ENCODE measurements at regions not wholly inside any gene's neighbourhood (a gene's known extent, or its start where the extent isn't known, plus 50 kb on each side); places are given as distances from the start of the nearest gene placed in this dataset.

DNA sequence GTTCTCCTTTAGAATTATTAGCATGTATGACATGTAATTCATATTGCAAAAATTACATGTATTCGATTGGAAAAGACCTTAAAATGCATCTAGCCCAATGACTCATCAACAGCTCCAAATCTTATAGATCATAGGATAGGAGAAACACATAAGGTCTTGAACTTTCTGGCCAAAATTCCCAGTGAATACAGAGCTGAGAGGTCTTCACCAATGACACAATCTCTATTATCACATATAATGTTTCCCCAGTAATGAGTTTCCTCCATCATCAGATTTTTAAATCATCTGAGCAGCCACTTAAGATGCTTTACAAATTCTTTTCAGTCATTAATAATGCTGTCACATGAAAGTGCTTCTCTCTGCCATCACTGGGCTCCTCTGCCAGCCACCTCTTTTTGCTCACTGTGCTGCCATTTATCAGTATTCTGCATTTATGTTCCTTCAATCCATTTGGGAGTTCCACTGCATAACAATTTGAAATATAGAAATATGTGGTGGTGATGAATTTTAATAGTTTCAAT is 804.9 kb downstream of the SUCLG1 start:
- no peaks in the 10 kb centered on the region for H3K4me1 ChIP-seq (ENCODE audit: insufficient read depth, low read length)
- H3K79me2 ChIP-seq (ENCODE audit: low read length), result no peaks in the 10 kb centered on the region
- H3F3A ChIP-seq (ENCODE audit: low read length, unreplicated experiment), result no peaks in the 10 kb centered on the region
- ChIA-PET POLR2A (ENCODE audit: unreplicated experiment) (no interaction called here), CTCF (no interaction called here)
- H2AFZ ChIP-seq (ENCODE audit: low read length), result no peak overlapping the region
- no peak overlapping the region for H3K4me2 ChIP-seq (ENCODE audit: low read length)
- intact Hi-C loops (cut with micrococcal nuclease), result no loop called here
- H4K20me1 ChIP-seq (ENCODE audit: low read length), result no peaks in the 10 kb centered on the region
- H3K27ac ChIP-seq (ENCODE audit: low read length), result no peak overlapping the region
- TF ChIP-seq EZH2 (IDR thresholded peaks at IDR 0.05; ENCODE audit: low read length, unreplicated experiment) (no peak), EZH2phosphoT487 (IDR thresholded peaks at IDR 0.05; ENCODE audit: borderline replicate concordance, low read length) (no peak)
- TF ChIP-seq, protein P1, sequence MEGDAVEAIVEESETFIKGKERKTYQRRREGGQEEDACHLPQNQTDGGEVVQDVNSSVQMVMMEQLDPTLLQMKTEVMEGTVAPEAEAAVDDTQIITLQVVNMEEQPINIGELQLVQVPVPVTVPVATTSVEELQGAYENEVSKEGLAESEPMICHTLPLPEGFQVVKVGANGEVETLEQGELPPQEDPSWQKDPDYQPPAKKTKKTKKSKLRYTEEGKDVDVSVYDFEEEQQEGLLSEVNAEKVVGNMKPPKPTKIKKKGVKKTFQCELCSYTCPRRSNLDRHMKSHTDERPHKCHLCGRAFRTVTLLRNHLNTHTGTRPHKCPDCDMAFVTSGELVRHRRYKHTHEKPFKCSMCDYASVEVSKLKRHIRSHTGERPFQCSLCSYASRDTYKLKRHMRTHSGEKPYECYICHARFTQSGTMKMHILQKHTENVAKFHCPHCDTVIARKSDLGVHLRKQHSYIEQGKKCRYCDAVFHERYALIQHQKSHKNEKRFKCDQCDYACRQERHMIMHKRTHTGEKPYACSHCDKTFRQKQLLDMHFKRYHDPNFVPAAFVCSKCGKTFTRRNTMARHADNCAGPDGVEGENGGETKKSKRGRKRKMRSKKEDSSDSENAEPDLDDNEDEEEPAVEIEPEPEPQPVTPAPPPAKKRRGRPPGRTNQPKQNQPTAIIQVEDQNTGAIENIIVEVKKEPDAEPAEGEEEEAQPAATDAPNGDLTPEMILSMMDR (conservative IDR thresholded peaks at IDR 0.05; ENCODE audit: low read depth, low read length), result no peak
- H3K9me2 ChIP-seq (replicated peaks; ENCODE audit: low read length), result no peaks in the 10 kb centered on the region
- no TSS peak for BruUV-seq (replicated peaks)
- DNase-seq (no peak), ATAC-seq (no peak)
- no peak overlapping the region for H3K4me3 ChIP-seq (ENCODE audit: low read length)
- no peak overlapping the region for H3K9ac ChIP-seq (ENCODE audit: low read length)
- H3K27me3 ChIP-seq (ENCODE audit: low read length), result no peaks in the 10 kb centered on the region
- H3K9me3 ChIP-seq (ENCODE audit: low read length), result no peaks in the 10 kb centered on the region; the same call in 1 of the 2 replicates
- no peaks in the 10 kb centered on the region for H3K36me3 ChIP-seq (ENCODE audit: low read depth, low read length)

GRCh38 chr2:83650898-83651297 is 808.2 kb downstream of the SUCLG1 start:
- TF ChIP-seq EZH2 (IDR thresholded peaks at IDR 0.05; ENCODE audit: low read length, unreplicated experiment), result no peak
- POLR2A ChIA-PET (ENCODE audit: unreplicated experiment), result no interaction called here

GRCh38 chr2:83650161-83650560 is 808.9 kb downstream of the SUCLG1 start:
- Histone ChIP-seq H3K36me3 (ENCODE audit: low read depth, low read length) (no peaks in the 10 kb centered on the region), H3K27ac (ENCODE audit: low read length) (no peak overlapping the region), H3K79me2 (ENCODE audit: low read length) (no peaks in the 10 kb centered on the region), H4K20me1 (ENCODE audit: low read length) (no peaks in the 10 kb centered on the region), H3K4me1 (ENCODE audit: insufficient read depth, low read length) (no peaks in the 10 kb centered on the region), H2AFZ (ENCODE audit: low read length) (no peak overlapping the region), H3K9me3 (ENCODE audit: low read length) (no peaks in the 10 kb centered on the region), H3K9ac (ENCODE audit: low read length) (no peak overlapping the region), H3K4me3 (ENCODE audit: low read length) (no peak overlapping the region), H3K27me3 (ENCODE audit: low read length) (no peaks in the 10 kb centered on the region), H3K4me2 (ENCODE audit: low read length) (no peak overlapping the region), H3F3A (ENCODE audit: low read length, unreplicated experiment) (no peaks in the 10 kb centered on the region), H3K9me2 (replicated peaks; ENCODE audit: low read length) (no peaks in the 10 kb centered on the region)
- CTCF ChIA-PET, result no interaction called here
- ATAC-seq (no peak), DNase-seq (no peak)
- TF ChIP-seq, protein P1 (conservative IDR thresholded peaks at IDR 0.05; ENCODE audit: low read depth, low read length), result no peak
- TF ChIP-seq EZH2 (IDR thresholded peaks at IDR 0.05; ENCODE audit: low read length, unreplicated experiment), result no peak
- no peak for TF ChIP-seq EZH2phosphoT487 (IDR thresholded peaks at IDR 0.05; ENCODE audit: borderline replicate concordance, low read length)
- POLR2A ChIA-PET (ENCODE audit: unreplicated experiment), result no interaction called here
- intact Hi-C loops (cut with micrococcal nuclease), result no loop called here
- BruUV-seq (replicated peaks), result no TSS peak

More at GRCh38 chr2:83650898-83651297, 808.2 kb downstream of the SUCLG1 start:
- ATAC-seq, result peak; percentile 53
- Histone ChIP-seq H3K4me1 (ENCODE audit: insufficient read depth, low read length) (no peaks in the 10 kb centered on the region), H2AFZ (ENCODE audit: low read length) (no peak overlapping the region), H3K27ac (ENCODE audit: low read length) (no peak overlapping the region), H3K9me3 (ENCODE audit: low read length) (no peaks in the 10 kb centered on the region), H3F3A (ENCODE audit: low read length, unreplicated experiment) (no peaks in the 10 kb centered on the region), H4K20me1 (ENCODE audit: low read length) (no peaks in the 10 kb centered on the region), H3K79me2 (ENCODE audit: low read length) (no peaks in the 10 kb centered on the region), H3K9me2 (replicated peaks; ENCODE audit: low read length) (no peaks in the 10 kb centered on the region), H3K9ac (ENCODE audit: low read length) (no peak overlapping the region), H3K27me3 (ENCODE audit: low read length) (no peaks in the 10 kb centered on the region), H3K36me3 (ENCODE audit: low read depth, low read length) (no peaks in the 10 kb centered on the region), H3K4me3 (ENCODE audit: low read length) (no peak overlapping the region), H3K4me2 (ENCODE audit: low read length) (no peak overlapping the region)
- BruUV-seq (replicated peaks), result no TSS peak
- CTCF ChIA-PET, result no interaction called here
- intact Hi-C loops (cut with micrococcal nuclease), result no loop called here
- DNase-seq, result peak; percentile 47
